ENCODE measurements at regions not wholly inside any gene's neighbourhood (a gene's known extent, or its start where the extent isn't known, plus 50 kb on each side); places are given as distances from the start of the nearest gene placed in this dataset.

DNA sequence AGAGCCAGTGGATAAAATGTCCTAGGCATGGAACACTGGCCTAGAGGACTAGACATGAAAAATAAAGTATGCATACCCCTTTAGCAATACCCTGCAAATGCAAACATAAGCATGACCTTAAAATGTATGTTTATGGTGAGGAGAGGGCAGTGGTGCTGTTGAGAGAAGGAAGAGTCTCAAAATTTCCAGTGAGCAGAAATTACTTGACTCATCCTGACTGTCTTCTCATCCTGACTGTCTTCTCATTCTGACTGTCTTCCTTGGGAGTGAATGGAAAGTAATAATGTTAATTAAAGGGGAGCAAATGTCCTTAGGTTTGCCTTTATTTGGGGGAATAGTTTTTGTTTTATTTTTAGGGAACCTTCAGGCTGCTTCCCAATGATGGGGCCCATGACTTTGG lies 121.5 kb upstream of the GALNT15 start:
- Histone ChIP-seq H3K36me3 (no peaks in the 10 kb centered on the region), H3K4me1 (peaks cover 0 to 15% (median 6%) of the 10 kb centered on the region in 4 donors), H3K9me3 (no peaks in the 10 kb centered on the region), H3K27ac (no peak overlapping the region), H3K4me3 (no peak overlapping the region), H3K27me3 (no peaks in the 10 kb centered on the region)
- intact Hi-C loops (cut with DNase I) = loop anchor here (5.0 to 10.0 kb wide), 3 partner anchors 119 to 194 kb away; partner anchors contain the start of gene GALNT15 (in 1 of the 2)
- TF ChIP-seq, protein P1, sequence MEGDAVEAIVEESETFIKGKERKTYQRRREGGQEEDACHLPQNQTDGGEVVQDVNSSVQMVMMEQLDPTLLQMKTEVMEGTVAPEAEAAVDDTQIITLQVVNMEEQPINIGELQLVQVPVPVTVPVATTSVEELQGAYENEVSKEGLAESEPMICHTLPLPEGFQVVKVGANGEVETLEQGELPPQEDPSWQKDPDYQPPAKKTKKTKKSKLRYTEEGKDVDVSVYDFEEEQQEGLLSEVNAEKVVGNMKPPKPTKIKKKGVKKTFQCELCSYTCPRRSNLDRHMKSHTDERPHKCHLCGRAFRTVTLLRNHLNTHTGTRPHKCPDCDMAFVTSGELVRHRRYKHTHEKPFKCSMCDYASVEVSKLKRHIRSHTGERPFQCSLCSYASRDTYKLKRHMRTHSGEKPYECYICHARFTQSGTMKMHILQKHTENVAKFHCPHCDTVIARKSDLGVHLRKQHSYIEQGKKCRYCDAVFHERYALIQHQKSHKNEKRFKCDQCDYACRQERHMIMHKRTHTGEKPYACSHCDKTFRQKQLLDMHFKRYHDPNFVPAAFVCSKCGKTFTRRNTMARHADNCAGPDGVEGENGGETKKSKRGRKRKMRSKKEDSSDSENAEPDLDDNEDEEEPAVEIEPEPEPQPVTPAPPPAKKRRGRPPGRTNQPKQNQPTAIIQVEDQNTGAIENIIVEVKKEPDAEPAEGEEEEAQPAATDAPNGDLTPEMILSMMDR (IDR thresholded peaks at IDR 0.05) = no peak
- no peak for TF ChIP-seq POLR2A (IDR thresholded peaks at IDR 0.05)
- ATAC-seq = no peak
- no peak for DNase-seq

DNA sequence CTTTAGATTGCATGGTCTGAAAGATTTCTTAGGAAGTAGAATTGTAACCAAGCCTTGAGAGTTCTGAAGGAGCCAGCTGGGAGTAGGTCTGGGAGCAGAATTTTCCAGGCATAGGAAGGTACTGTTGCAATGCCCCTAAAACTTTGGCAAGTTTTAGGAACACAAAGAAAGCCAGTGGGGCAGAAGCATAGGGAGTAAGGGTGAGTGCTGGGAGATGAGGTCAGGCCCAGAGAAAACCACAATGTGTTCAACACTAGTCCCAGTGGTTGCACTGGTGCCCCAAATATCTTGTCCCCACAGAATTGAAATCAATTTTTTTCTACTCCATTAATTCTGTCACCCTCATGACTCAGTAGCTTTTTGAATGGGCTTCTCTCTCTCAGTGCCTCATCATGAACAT lies 120.7 kb upstream of the GALNT15 start:
- no peaks in the 10 kb centered on the region for H3K27me3 ChIP-seq
- intact Hi-C loops (cut with DNase I) = loop anchor here (5.0 to 10.0 kb wide), 3 partner anchors 119 to 194 kb away; partner anchors contain the start of gene GALNT15 (in 1 of the 2)
- no peak overlapping the region for H3K4me3 ChIP-seq
- H3K4me1 ChIP-seq = peaks cover 0 to 15% (median 5%) of the 10 kb centered on the region in 4 donors
- DNase-seq = no peak
- TF ChIP-seq, protein P1 (IDR thresholded peaks at IDR 0.05) = no peak
- TF ChIP-seq POLR2A (IDR thresholded peaks at IDR 0.05) = no peak
- H3K36me3 ChIP-seq = no peaks in the 10 kb centered on the region
- no peaks in the 10 kb centered on the region for H3K9me3 ChIP-seq
- peak overlapping the region in 1 of 3 donors; percentile 60 for H3K27ac ChIP-seq
- no peak for ATAC-seq

DNA sequence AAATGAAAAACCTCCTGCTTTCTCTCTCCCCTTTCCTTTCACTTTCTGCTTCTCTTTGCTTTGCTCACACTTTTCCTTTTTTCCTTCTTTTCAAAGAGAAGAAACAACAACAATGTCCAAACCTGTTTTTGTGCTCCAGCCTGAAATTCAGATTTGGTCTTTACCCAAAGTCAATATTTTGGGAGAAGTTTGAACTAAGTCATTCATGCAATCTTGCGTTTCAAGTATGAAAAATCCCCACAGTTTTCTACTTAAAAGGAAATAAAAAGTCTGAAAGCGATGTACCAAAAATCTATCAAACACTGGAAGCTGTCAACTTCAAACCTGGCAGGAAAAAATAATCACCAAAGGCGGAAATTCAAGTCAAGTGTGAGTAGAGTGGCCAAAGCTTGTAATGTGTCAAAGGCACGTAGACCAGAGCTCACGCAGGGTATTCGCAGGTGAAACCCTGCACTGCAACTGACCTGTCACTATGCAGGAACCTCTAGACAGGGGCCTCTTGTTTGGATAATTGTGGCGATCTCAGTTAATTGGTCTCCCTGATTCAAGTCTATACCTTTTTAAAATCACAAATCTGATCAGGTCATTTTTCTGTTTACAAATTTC lies 118.8 kb upstream of the GALNT15 start:
- TF ChIP-seq, protein P1 (IDR thresholded peaks at IDR 0.05) = no peak
- TF ChIP-seq POLR2A (IDR thresholded peaks at IDR 0.05) = no peak
- H3K4me1 ChIP-seq = peaks cover 0 to 18% (median 4%) of the 10 kb centered on the region in 4 donors
- H3K4me3 ChIP-seq = no peak overlapping the region
- WGBS (ENCODE audit: insufficient coverage, low coverage, low lambda C conversion rate, missing lambda C conversion rate) = 22% methylated on average over 7 of the region's 7 CpGs
- H3K36me3 ChIP-seq = no peaks in the 10 kb centered on the region
- DNase-seq (no peak), ATAC-seq (peak; percentile 55 to 63 (median 60))
- peak overlapping the region; percentile 33 to 67 (median 60) for H3K27ac ChIP-seq
- no peaks in the 10 kb centered on the region for H3K9me3 ChIP-seq
- intact Hi-C loops (cut with DNase I) = loop anchor here in 1 of 2 donors (10.0 kb wide), 1 partner anchor 189 kb away; no protein-coding TSS in a partner anchor
- H3K27me3 ChIP-seq = no peaks in the 10 kb centered on the region

DNA sequence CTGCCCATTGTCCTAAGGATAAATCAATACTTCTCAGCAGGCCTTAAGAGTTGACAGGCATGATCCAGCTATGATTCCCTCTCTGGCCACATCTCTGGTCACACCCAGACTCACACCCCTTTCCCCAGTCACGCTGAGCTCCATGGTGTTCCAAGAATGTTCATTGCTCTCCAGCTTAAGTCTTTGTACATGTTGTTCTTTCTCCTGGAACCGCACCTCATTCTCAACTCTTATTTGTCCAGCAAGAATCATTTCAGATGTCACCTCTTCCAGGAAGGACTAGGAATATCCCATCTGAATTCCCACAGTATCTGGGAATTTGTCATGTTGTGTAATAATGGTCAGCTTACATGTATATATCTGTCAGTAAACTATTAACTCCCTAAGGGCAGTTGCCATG lies 118.3 kb upstream of the GALNT15 start:
- TF ChIP-seq, protein P1 (IDR thresholded peaks at IDR 0.05) = no peak
- no peaks in the 10 kb centered on the region for H3K9me3 ChIP-seq
- H3K27ac ChIP-seq = peak overlapping the region; percentile 33 to 67 (median 60)
- H3K4me3 ChIP-seq = no peak overlapping the region
- peaks cover 0 to 20% (median 7%) of the 10 kb centered on the region in 4 donors for H3K4me1 ChIP-seq
- ATAC-seq (peak in 3 of 4 donors; percentile 28 to 55 (median 28)), DNase-seq (no peak)
- no peaks in the 10 kb centered on the region for H3K36me3 ChIP-seq
- H3K27me3 ChIP-seq = no peaks in the 10 kb centered on the region
- 56% methylated on average over 2 of the region's 2 CpGs for WGBS (ENCODE audit: insufficient coverage, low coverage, low lambda C conversion rate, missing lambda C conversion rate)
- intact Hi-C loops (cut with DNase I) = loop anchor here in 1 of 2 donors (10.0 kb wide), 1 partner anchor 189 kb away; no protein-coding TSS in a partner anchor
